H9 (cell line): ENCODE measurements at regions not wholly inside any gene's neighbourhood (a gene's known extent, or its start where the extent isn't known, plus 50 kb on each side); places are given as distances from the start of the nearest gene placed in this dataset.

Source experiments
- DNase-seq: peaks from one replicate; pipeline ENCODE4 v3.0.0-alpha.2; 2017
- H2AFZ ChIP-seq: one replicate; pipeline ENCODE4 v1.6.1; 2013; ENCODE audit warnings: mild to moderate bottlenecking, low read length, control low read depth, moderate library complexity
- H2AK5ac ChIP-seq: 2 replicates; pipeline ENCODE4 v1.6.1; 2013; ENCODE audit warnings: low read length, control low read depth, mixed read lengths; ENCODE audit not compliant: insufficient read length
- H2BK120ac ChIP-seq: one replicate; pipeline ENCODE4 v1.6.1; 2013; ENCODE audit warnings: low read depth, mild to moderate bottlenecking, low read length, control low read depth, inconsistent platforms; ENCODE audit not compliant: poor library complexity, severe bottlenecking
- H2BK12ac ChIP-seq: 2 replicates; pipeline ENCODE4 v1.6.1; 2013; ENCODE audit warnings: low read length, control low read depth, mixed read lengths, low read depth; ENCODE audit not compliant: insufficient read length
- H2BK15ac ChIP-seq: 2 replicates; pipeline ENCODE4 v1.6.1; 2013; ENCODE audit warnings: low read depth, low read length, control low read depth
- H2BK20ac ChIP-seq: one replicate; pipeline ENCODE4 v1.6.1; 2013; ENCODE audit warnings: low read depth, mild to moderate bottlenecking, low read length, control low read depth, inconsistent platforms; ENCODE audit not compliant: poor library complexity, severe bottlenecking
- H2BK5ac ChIP-seq: 2 replicates; pipeline ENCODE4 v1.6.1; 2013; ENCODE audit warnings: low read length, control low read depth, mixed read lengths; ENCODE audit not compliant: insufficient read length
- H3K14ac ChIP-seq: 2 replicates; pipeline ENCODE4 v1.6.1; 2013; ENCODE audit warnings: low read length, control low read depth; ENCODE audit not compliant: insufficient read depth
- H3K18ac ChIP-seq: 2 replicates; pipeline ENCODE4 v1.6.1; 2013; ENCODE audit warnings: low read depth, mild to moderate bottlenecking, mixed read lengths, low read length, control low read depth; ENCODE audit not compliant: insufficient read length
- H3K23ac ChIP-seq: 2 replicates; pipeline ENCODE4 v1.6.1; 2013; ENCODE audit warnings: low read length, control low read depth, mixed read lengths, low read depth; ENCODE audit not compliant: insufficient read length
- H3K23me2 ChIP-seq: 2 replicates; pipeline ENCODE4 v1.6.1; 2013; ENCODE audit warnings: low read depth, mild to moderate bottlenecking, mixed read lengths, low read length, control low read depth; ENCODE audit not compliant: insufficient read length, poor library complexity, severe bottlenecking
- H3K27ac ChIP-seq: 2 replicates; pipeline ENCODE4 v1.5.1; 2013; ENCODE audit warnings: low read length, control low read depth, mixed read lengths, low read depth; ENCODE audit not compliant: insufficient read length
- H3K27me3 ChIP-seq: 2 replicates; pipeline ENCODE4 v1.6.1; 2013; ENCODE audit warnings: low read length, control low read depth, inconsistent platforms; ENCODE audit not compliant: insufficient read depth
- H3K4ac ChIP-seq: 2 replicates; pipeline ENCODE4 v1.6.1; 2013; ENCODE audit warnings: low read depth, mild to moderate bottlenecking, control low read depth, inconsistent platforms, low read length, moderate library complexity
- H3K4me1 ChIP-seq: 2 replicates; pipeline ENCODE4 v1.6.1; 2013; ENCODE audit warnings: low read length, control low read depth, inconsistent platforms; ENCODE audit not compliant: insufficient read depth
- H3K4me2 ChIP-seq: 2 replicates; pipeline ENCODE4 v1.6.1; 2013; ENCODE audit warnings: low read length, control low read depth, mixed read lengths; ENCODE audit not compliant: insufficient read length, insufficient read depth
- H3K56ac ChIP-seq: 2 replicates; pipeline ENCODE4 v1.6.1; 2013; ENCODE audit warnings: low read depth, mild to moderate bottlenecking, mixed read lengths, low read length, control low read depth; ENCODE audit not compliant: insufficient read length
- H3K79me1 ChIP-seq: 2 replicates; pipeline ENCODE4 v1.6.1; 2013; ENCODE audit warnings: low read depth, mild to moderate bottlenecking, moderate library complexity, low read length, control low read depth, inconsistent platforms; ENCODE audit not compliant: insufficient read depth, poor library complexity, severe bottlenecking
- H3K79me2 ChIP-seq: 2 replicates; pipeline ENCODE4 v1.6.1; 2013; ENCODE audit warnings: low read length, control low read depth, inconsistent platforms; ENCODE audit not compliant: insufficient read depth
- H3K9ac ChIP-seq: 2 replicates; pipeline ENCODE4 v1.6.1; 2013; ENCODE audit warnings: low read length, control low read depth, mixed read lengths; ENCODE audit not compliant: insufficient read length; ENCODE audit errors: extremely low read depth
- H3K9me3 ChIP-seq: one replicate; pipeline ENCODE4 v1.6.1; 2013; ENCODE audit warnings: low read depth, low read length, inconsistent platforms; ENCODE audit not compliant: control insufficient read depth
- H3T11ph ChIP-seq: one replicate; pipeline ENCODE4 v1.6.1; 2013; ENCODE audit warnings: mild to moderate bottlenecking, low read length, control low read depth, inconsistent platforms
- H4K20me1 ChIP-seq: one replicate; pipeline ENCODE4 v1.6.1; 2013; ENCODE audit not compliant: control insufficient read depth, insufficient read length, insufficient read depth
- H4K5ac ChIP-seq: 2 replicates; pipeline ENCODE4 v1.6.1; 2013; ENCODE audit warnings: low read depth, mild to moderate bottlenecking, mixed read lengths, low read length, control low read depth; ENCODE audit not compliant: insufficient read length
- H4K8ac ChIP-seq: replicated peaks from 2 replicates; pipeline ENCODE4 v1.6.1; 2013; ENCODE audit warnings: low read length, control low read depth, mixed read lengths, low read depth; ENCODE audit not compliant: insufficient read length
- H4K91ac ChIP-seq: 2 replicates; pipeline ENCODE4 v1.6.1; 2013; ENCODE audit warnings: low read depth, mild to moderate bottlenecking, moderate library complexity, mixed read lengths, low read length, control low read depth; ENCODE audit not compliant: insufficient read length
- H3K27ac Mint-ChIP-seq, 3 experiments: 2 replicates in 2 of 3; 3 replicates in 1 of 3; pipeline ENCODE4 v1.8.0; 2020 to 2021; ENCODE audit warnings: mixed read lengths in 3 of 3, mild to moderate bottlenecking in 1 of 3, moderate library complexity in 1 of 3
- H3K27me3 Mint-ChIP-seq: 2 replicates; pipeline ENCODE4 v1.8.0; 2021; ENCODE audit warnings: low read depth, mild to moderate bottlenecking, moderate library complexity, mixed read lengths
- H3K36me3 Mint-ChIP-seq, 3 experiments: 2 replicates in 2 of 3; 3 replicates in 1 of 3; pipeline ENCODE4 v1.8.0; 2020 to 2021; ENCODE audit warnings: low read depth in 3 of 3, mixed read lengths in 3 of 3; ENCODE audit not compliant: insufficient read depth in 1 of 3
- H3K4me1 Mint-ChIP-seq, 2 experiments: 2 replicates each; pipeline ENCODE4 v1.8.0; 2020; ENCODE audit warnings: mixed read lengths in 2 of 2
- H3K4me3 Mint-ChIP-seq, 2 experiments: 2 replicates in 1 of 2; 3 replicates in 1 of 2; pipeline ENCODE4 v1.8.0; 2020 to 2021; ENCODE audit warnings: mild to moderate bottlenecking in 2 of 2, mixed read lengths in 2 of 2, moderate library complexity in 1 of 2
- H3K9me3 Mint-ChIP-seq, 2 experiments: 2 replicates in 1 of 2; 3 replicates in 1 of 2; pipeline ENCODE4 v1.8.0; 2020; ENCODE audit warnings: mild to moderate bottlenecking in 2 of 2, mixed read lengths in 2 of 2, moderate library complexity in 1 of 2
- CTCF ChIP-seq: fragments of 200-600 bp; sonication (generic); conservative IDR thresholded peaks from 3 replicates; pipeline ENCODE4 v1.8.0; 2021; ENCODE audit warnings: antibody characterized with exemption, mild to moderate bottlenecking

- no peaks in the 10 kb centered on the region for H3K79me2 ChIP-seq
- H3K27me3 Mint-ChIP-seq, result no peaks in the 10 kb centered on the region
These were observed 115.7 kb upstream of the PPP2R3A start for GRCh38 chr3:135849827-135850226.

More at GRCh38 chr3:135849827-135850226, 115.7 kb upstream of the PPP2R3A start:
- H3K79me1 ChIP-seq, result no peaks in the 10 kb centered on the region
- H3K9ac ChIP-seq, result no peak overlapping the region
- H4K20me1 ChIP-seq, result no peaks in the 10 kb centered on the region
- no peak overlapping the region for H4K91ac ChIP-seq
- no peaks in the 10 kb centered on the region for H3K4me1 ChIP-seq
- no peaks in the 10 kb centered on the region for H3K27me3 ChIP-seq
- no peak overlapping the region for H4K8ac ChIP-seq
- no peaks in the 10 kb centered on the region for H3K23me2 ChIP-seq
- no peak overlapping the region for H2AK5ac ChIP-seq
- no peak overlapping the region for H3K23ac ChIP-seq
- no peak overlapping the region for H2BK12ac ChIP-seq
- H2BK15ac ChIP-seq, result no peak overlapping the region
- Mint-ChIP-seq H3K4me3 (no peak overlapping the region), H3K9me3 (peaks cover 6 to 13% of the 10 kb centered on the region in 2 experiments), H3K4me1 (peaks cover 7 to 8% of the 10 kb centered on the region in 2 experiments), H3K36me3 (peaks cover 0 to 11% (median 3%) of the 10 kb centered on the region in 3 experiments; a peak in 4 of 7 replicates), H3K27ac (no peak overlapping the region)
- H3K56ac ChIP-seq, result no peak overlapping the region
- no peak overlapping the region for H4K5ac ChIP-seq
- no peak overlapping the region for H3K4ac ChIP-seq
- no peak overlapping the region for H3T11ph ChIP-seq
- no peak overlapping the region for H3K18ac ChIP-seq
- DNase-seq, result no peak
- no peak overlapping the region for H2BK20ac ChIP-seq
- no peak overlapping the region for H3K27ac ChIP-seq
- TF ChIP-seq CTCF, result no peak
- H3K9me3 ChIP-seq, result no peaks in the 10 kb centered on the region
- H3K4me2 ChIP-seq, result no peak overlapping the region
- no peak overlapping the region for H3K14ac ChIP-seq
- no peak overlapping the region for H2BK120ac ChIP-seq
- no peak overlapping the region for H2BK5ac ChIP-seq
- H2AFZ ChIP-seq, result no peak overlapping the region
